DMS79 (cell line): ENCODE measurements at regions not wholly inside any gene's neighbourhood (a gene's known extent, or its start where the extent isn't known, plus 50 kb on each side); places are given as distances from the start of the nearest gene placed in this dataset.

Experiments
- DNase-seq: peaks from one replicate; lab custom pipeline; 2025; lab: John Stamatoyannopoulos, UW

DNA sequence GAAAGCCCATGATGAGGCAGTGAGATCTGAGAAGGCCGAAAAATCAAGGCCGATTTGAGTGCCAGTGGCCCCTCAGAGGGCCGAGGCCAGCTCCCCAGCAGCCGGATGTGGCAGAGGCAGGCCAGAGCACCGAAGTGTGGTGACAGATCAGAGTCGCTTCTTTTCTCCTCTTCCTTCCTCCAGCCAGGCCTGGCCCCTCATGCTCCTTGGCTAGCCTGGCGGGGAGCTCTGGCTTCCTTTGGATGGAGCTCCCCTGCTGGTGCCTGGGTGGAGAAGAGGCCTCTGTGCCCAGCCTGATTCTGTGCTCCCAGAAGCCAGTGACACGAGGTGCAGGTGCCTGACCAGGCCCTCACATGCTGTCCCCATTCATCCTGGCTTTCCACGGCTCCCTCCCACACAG lies 127.2 kb upstream of the PABPC4L start:
- DNase-seq, result no peak

DNA sequence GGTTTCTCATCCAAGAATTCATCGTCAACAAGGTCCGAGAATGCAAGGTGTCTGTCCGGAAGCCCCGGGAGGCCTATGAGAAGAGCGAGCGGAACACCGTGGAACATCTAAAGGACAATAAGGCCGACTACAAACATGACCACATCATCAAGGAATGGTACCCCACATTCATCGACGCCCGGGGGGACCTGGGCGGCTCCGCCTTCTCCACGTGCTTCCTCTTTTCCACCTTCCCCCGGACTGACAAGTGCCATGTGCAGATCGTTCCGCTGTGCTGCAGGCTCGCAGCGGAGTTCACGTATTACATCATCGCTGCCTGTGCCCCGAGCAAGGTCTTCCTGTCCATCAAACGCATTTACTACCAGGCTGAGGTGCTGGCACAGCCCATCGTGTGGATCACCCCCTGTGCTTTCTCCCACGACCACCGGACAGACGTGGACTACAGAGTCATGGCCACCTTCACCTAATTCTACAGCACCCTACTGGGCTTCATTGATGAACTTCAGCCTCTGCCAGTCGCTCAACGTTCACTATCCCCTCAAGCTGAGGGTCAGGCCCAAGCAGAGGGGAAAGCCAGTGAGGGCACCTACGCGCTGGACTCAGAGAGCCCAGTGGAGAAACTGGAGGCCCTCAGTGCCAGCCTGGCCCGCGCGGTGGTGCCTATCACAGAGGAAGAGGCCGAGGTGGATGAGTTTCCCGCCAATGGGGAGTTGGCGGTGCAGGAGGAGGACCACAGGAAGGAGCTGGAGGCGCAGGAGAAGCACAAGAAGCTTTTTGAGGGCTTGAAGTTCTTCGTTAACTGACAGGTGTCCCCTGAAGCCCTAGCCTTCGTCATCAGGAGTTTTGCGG lies 125.9 kb upstream of the PABPC4L start:
- DNase-seq, result no peak

DNA sequence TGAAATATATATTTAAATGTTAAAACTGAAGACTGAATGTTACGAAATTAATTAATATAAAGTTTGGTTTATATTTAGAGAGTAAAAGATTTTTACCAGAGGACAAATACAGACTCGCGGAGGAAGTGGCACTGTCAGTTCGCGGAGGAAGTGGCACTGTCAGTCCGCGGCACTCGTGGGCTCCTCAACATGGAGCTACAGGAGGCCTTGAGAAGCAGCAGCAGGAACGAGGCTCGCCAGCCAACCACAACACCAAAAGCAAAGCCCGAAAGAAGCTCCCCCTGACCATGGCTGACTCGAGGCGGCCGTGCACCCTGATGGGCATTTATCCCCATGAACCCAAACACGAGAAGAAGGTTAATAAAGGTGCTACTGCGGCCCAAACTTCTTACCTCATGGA lies 125.3 kb upstream of the PABPC4L start:
- no peak for DNase-seq

DNA sequence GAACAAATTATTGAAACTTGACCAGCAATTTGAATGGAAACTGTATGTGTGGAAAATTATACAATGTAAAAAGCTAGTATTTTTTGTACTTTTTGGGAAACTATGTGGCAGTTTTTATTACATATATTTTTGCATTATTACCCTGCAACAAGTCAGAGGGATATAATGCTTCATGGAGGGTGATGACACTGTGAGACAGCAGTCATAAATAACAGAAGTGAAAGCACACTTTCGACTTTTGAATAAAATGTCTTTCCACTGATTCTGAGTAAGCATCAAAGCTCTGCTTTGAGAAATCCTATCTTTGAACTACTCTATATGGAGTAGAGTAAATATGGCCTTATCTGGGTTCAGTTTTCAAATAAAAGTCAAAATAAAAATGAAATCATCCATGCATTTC lies 122.6 kb upstream of the PABPC4L start:
- no peak for DNase-seq

DNA sequence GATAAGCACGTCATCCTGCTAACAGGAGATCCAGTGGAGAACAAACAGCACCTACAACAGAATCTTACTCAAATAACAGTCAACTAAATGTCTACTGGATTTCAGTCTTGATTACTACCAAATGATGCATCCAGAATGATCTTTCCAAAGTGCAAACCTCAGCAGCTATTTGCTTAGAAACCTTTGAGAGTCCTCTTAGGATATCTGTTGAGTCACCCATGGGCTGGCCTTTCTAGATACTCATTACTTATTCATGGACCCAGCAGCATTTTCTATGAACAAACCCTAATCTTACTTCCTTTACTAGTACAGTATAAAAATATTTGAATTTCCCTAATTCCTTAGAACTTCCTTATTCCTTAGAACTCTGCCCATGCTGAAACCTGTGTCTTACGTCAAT lies 118.5 kb upstream of the PABPC4L start:
- no peak for DNase-seq

DNA sequence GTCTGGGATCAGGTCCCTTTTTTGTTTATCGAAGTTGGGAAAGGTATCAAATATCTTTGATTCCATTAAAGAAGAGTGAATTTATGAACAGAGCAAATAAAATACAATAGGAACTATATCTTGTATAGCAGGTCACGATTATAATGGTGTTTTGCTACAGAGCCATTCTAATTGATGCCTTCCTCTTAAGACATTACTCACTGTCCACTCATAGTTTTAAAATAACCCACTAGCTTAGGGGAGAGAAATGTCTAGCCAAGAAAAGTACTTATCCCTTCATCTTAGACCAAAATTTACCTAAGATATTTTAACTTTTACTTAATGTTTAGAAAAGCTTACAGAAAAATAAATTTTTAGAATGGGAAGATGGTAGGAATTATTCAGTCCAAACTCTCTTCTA lies 112.0 kb upstream of the PABPC4L start:
- DNase-seq, result no peak

DNA sequence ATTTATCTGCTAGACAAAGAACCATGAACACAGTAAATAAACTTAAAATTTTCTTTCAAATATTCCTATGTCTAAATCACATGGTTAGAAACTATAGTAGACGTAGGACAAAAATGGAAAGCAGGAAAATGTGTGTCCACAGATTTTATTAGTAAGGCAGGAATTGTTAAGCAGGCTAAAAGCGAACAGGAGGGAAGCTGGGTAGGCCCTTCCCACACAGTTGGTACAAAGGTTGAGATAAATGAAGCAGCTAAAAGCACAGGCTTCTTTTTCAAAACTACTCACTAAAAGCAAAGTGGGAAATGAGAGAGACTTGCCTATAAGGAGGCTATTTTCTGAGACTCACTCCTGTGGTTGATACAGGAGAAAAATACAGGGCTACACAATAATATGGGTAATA lies 108.1 kb upstream of the PABPC4L start:
- no peak for DNase-seq

DNA sequence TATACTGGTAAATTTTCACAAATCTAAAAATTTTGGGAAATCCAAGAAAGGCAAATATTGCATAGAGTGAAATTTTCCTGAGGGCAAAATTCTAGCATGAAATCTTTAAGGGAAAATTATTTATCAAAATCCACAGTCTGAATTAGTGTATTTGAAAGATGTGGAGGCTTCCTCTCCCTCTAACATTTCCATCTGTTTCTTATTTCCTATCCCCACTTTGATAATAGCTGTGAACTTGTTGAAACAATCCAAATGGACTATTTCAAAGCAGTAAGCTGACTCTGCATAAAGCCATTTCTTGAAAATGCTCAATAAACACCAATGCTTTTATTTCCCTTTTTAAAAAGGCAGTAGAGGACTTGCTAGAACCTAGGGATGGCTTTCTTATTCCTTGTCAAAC lies 107.3 kb upstream of the PABPC4L start:
- DNase-seq, result no peak

DNA sequence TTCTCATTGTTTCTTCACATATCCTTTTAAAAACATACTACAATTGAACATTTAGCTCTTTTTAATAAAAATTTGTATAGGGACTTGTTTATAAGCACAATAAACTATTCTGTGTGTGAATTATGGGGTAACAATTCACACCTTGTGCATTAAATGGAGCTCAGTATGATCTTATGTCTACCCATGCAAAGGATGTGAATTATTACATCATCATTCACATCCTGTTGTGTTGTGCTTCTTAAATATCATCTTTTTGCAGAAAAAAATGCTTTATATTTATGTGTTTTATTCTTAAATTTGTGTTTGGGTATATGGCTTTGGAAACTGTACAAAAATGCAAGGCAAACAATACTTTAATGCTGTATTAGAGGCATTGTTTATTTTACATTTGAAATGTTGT lies 96.7 kb upstream of the PABPC4L start:
- no peak for DNase-seq

DNA sequence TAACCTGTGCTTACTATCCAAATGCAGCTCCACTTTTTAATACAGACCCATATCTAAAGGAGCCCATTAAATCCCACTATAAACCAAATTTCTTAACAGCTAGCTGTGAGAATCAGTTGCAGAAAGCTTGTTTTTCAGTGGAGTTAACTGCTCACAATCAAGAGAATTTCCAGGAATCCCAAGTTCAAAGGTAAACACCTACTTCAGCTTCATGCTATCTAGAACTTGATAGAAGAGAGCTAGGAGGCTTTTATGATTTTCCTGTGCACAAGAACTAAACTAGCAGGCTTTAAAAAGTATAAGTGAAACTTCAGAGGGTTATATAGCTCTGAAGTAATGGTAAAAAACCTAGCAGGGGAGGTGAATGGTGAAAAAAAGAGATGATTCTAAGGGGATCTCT lies 96.2 kb upstream of the PABPC4L start:
- no peak for DNase-seq

DNA sequence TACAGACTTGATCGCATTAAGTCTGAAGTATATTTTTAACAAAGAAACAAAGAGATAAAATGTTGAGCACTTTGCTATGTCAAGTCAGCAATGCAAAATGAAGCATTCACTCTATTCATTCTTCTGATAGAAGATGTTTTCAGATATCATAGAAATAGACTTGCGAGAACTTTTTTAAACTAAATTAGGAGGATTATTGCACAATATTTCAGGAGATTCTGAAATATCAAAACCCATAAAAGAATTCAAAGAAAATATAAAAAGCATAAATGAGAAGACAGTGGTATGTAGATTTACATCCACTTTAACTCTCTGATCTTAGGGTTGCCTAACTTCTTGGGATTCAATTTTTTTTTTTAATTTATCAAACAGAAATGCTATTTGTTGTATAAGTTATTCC lies 81.1 kb upstream of the PABPC4L start:
- no peak for DNase-seq

DNA sequence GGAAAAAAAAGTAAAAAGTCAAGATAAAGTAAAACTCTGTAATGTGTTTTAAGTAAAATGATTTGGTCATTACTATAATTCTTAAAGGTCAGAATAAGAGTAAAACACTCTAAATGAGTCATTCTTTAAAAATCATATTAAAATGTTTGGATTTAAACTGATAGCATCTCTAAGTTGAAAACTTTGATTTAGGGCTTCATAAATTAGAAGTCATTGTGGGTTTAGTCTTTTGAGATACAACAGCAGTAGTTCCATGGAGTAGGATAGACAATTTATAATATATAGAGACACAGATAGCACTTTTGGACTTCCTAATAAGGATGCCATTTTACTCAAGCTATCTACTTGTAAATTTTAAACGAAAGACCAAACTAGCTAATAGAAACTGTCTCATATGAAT lies 77.1 kb upstream of the PABPC4L start:
- DNase-seq, result no peak

DNA sequence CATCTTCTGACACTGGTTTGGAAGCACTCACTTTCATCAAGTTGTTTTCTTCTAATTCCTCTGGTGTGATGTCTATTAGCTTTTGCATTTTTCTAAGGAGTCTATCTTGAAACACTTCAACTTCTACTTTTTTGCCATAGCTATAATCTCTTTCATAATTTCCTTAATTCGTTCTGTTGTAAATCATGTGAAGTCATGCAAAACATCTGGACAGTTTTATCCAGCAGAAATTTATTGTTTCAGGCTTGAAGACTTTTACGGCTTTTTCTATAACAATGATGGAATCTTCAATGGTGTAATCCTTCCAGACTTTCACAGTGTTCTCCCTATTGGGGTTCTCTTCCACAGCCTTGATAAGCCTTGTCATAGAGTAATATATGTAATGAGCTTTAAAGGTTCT lies 74.9 kb upstream of the PABPC4L start:
- DNase-seq, result no peak

DNA sequence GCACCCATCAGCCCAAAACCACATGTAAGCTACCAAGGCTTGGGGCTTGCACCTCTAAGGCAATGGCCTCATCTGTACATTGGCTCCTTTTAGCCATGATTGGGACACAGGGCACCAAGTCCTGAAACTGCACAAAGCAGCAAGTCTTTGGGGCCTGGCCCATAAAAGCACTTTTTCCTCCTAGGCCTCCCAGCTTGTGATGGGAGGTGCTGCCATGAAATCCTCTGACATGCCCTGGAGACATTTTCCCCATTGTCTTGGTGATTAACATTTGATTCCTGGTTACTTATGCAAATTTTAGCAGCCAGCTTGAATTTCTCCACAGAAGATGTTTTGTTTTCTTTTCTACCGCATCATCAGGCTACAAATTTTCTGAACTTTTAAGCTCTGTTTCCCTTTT lies 58.5 kb upstream of the PABPC4L start:
- no peak for DNase-seq
